GM12878 (cell line): ENCODE measurements at regions not wholly inside any gene's neighbourhood (a gene's known extent, or its start where the extent isn't known, plus 50 kb on each side); places are given as distances from the start of the nearest gene placed in this dataset.

Experiments
- ATAC-seq: fragments of 200-7000 bp; cut with Tn5 transposase; 3 replicates; pipeline ENCODE4 v1.9.1; 2020; ENCODE audit warnings: mild to moderate bottlenecking, moderate library complexity
- BruUV-seq: library from RNA; stranded (reverse); fragments of 400-500 nt; replicated peaks from 2 replicates; lab custom pipeline; 2021; lab: Mats Ljungman, UMichigan
- CTCF ChIA-PET: fragments of 300-600 bp; sonication (Branson Sonifier 250); formaldehyde crosslinking; extraction: SDS; loops from one replicate; lab custom pipeline; 2021; ENCODE audit warnings: inconsistent platforms; lab: Yijun Ruan, JAX
- POLR2A ChIA-PET: fragments of 350-600 bp; formaldehyde crosslinking; extraction: SDS; loops from one replicate; lab custom pipeline; 2021; ENCODE audit warnings: inconsistent platforms; lab: Charles Lee
- RAD21 ChIA-PET: fragments of 300-600 bp; sonication (Branson Sonifier 250); formaldehyde crosslinking; loops from one replicate; lab custom pipeline; 2023; ENCODE audit warnings: antibody characterized with exemption; ENCODE audit not compliant: unreplicated experiment; lab: Charles Lee
- SMC1A ChIA-PET: fragments of 300-600 bp; sonication (Branson Sonifier 250); formaldehyde crosslinking; loops from one replicate; lab custom pipeline; 2023; ENCODE audit not compliant: unreplicated experiment, uncharacterized antibody; lab: Charles Lee
- DNase-seq: peaks from one replicate; pipeline ENCODE4 v3.0.0-alpha.2; 2011; ENCODE audit warnings: low read depth, low spot score
- FAIRE-seq: peaks from 3 replicates; lab custom pipeline; 2011; peaks lifted over from hg19 to GRCh38; lab: Jason Lieb, UNC
- H2AFZ ChIP-seq: 2 replicates; pipeline ENCODE4 v1.6.0; 2011; ENCODE audit warnings: low read depth, low read length, control low read depth; ENCODE audit not compliant: control insufficient read depth
- H3K27ac ChIP-seq: 2 replicates; pipeline ENCODE4 v1.5.1; 2011; ENCODE audit warnings: control low read depth; ENCODE audit not compliant: control insufficient read depth, insufficient read depth
- H3K27me3 ChIP-seq, 2 experiments: replicated peaks in 1 of 2; 2 replicates each; pipeline versions ENCODE4 v1.6.0 to v1.6.1; 2011; ENCODE audit warnings: low read length in 1 of 2; ENCODE audit not compliant: control insufficient read depth in 2 of 2, insufficient read depth in 2 of 2
- H3K36me3 ChIP-seq, 2 experiments: 2 replicates each; pipeline ENCODE4 v1.5.1; 2011; ENCODE audit warnings: low read length in 1 of 2; ENCODE audit not compliant: control insufficient read depth in 2 of 2, insufficient read depth in 2 of 2
- H3K4me1 ChIP-seq: 2 replicates; pipeline ENCODE4 v1.6.1; 2011; ENCODE audit warnings: mild to moderate bottlenecking, low read length, moderate library complexity, mixed read lengths; ENCODE audit not compliant: control insufficient read depth, insufficient read depth
- H3K4me2 ChIP-seq: 2 replicates; pipeline ENCODE4 v1.6.0; 2011; ENCODE audit warnings: control low read depth; ENCODE audit not compliant: control insufficient read depth, insufficient read depth
- H3K4me3 ChIP-seq: fragments of 200-600 bp; sonication (generic); 2 replicates; pipeline ENCODE4 v1.5.1; 2016
- H3K79me2 ChIP-seq: 2 replicates; pipeline ENCODE4 v1.6.0; 2011; ENCODE audit warnings: low read length; ENCODE audit not compliant: control insufficient read depth, insufficient read depth
- H3K9ac ChIP-seq: 2 replicates; pipeline ENCODE4 v1.8.0; 2011; ENCODE audit warnings: low read length, control low read depth, mixed read lengths; ENCODE audit not compliant: control insufficient read depth, insufficient read depth
- H3K9me3 ChIP-seq: replicated peaks from 3 replicates; pipeline ENCODE4 v1.5.1; 2011; ENCODE audit warnings: mild to moderate bottlenecking, low read length; ENCODE audit not compliant: control insufficient read depth, insufficient read depth
- H4K20me1 ChIP-seq: 2 replicates; pipeline ENCODE4 v1.6.0; 2011; ENCODE audit not compliant: control insufficient read depth, insufficient read depth
- BACH1 ChIP-seq: fragments of 450-650 bp; IDR thresholded peaks from 2 replicates; pipeline ENCODE4 v1.6.1; 2017; ENCODE audit warnings: mild to moderate bottlenecking, borderline replicate concordance
- ETV6 ChIP-seq, 2 experiments: fragments of 450-650 bp in 1 of 2; IDR thresholded peaks in 1 of 2; conservative IDR thresholded peaks in 1 of 2; 2 replicates each; pipeline ENCODE4 v1.6.1; 2014; ENCODE audit warnings: antibody characterized with exemption in 1 of 2, borderline replicate concordance in 1 of 2, low read depth in 1 of 2, mild to moderate bottlenecking in 1 of 2, moderate library complexity in 1 of 2
- GATAD2B ChIP-seq: fragments of 450-650 bp; conservative IDR thresholded peaks from 2 replicates; pipeline ENCODE4 v1.6.1; 2017; ENCODE audit warnings: low read depth, mild to moderate bottlenecking, moderate library complexity
- IRF4 ChIP-seq: IDR thresholded peaks from 2 replicates; pipeline ENCODE4 v1.6.1; 2011; ENCODE audit warnings: low read depth, low read length
- MTA3 ChIP-seq: IDR thresholded peaks from 2 replicates; pipeline ENCODE4 v1.6.1; 2012; ENCODE audit warnings: low read length, inconsistent platforms, borderline replicate concordance
- NFXL1 ChIP-seq: fragments of 450-650 bp; IDR thresholded peaks from 2 replicates; pipeline ENCODE4 v1.6.1; 2017; ENCODE audit warnings: antibody characterized with exemption, mild to moderate bottlenecking, borderline replicate concordance
- RUNX3 ChIP-seq: IDR thresholded peaks from 2 replicates; pipeline ENCODE4 v1.6.1; 2012; ENCODE audit warnings: low read length, inconsistent platforms
- SREBF2 ChIP-seq: IDR thresholded peaks from 2 replicates; pipeline ENCODE4 v1.6.1; 2012; ENCODE audit warnings: mild to moderate bottlenecking, low read length
- ZNF622 ChIP-seq: fragments of 450-650 bp; IDR thresholded peaks from 2 replicates; pipeline ENCODE4 v1.6.1; 2017; ENCODE audit warnings: mild to moderate bottlenecking, inconsistent platforms
- WGBS: methylation state at CpG from one replicate; pipeline ENCODE4 v1.1.6; 2016; ENCODE audit warnings: low lambda C conversion rate; ENCODE audit not compliant: insufficient replicate concordance, insufficient coverage; ENCODE audit errors: missing lambda C conversion rate; 5-methylcytosine and 5-hydroxymethylcytosine counted together
- in situ Hi-C: fragments of 300-500 bp; cut with MboI; formaldehyde crosslinking; loops from 9 replicates; pipeline ENCODE4 v1.14.3; 2018; ENCODE audit warnings: mixed read lengths
- intact Hi-C: fragments of 100-400 bp; cut with micrococcal nuclease; formaldehyde crosslinking; loops from one replicate; pipeline ENCODE4 v1.14.2; 2022; ENCODE audit not compliant: unreplicated experiment
- TF ChIP-seq, protein P1 (sequence below): fragments of 450-650 bp; IDR thresholded peaks from 2 replicates; pipeline ENCODE4 v1.6.1; 2017; ENCODE audit warnings: mild to moderate bottlenecking
- TF ChIP-seq, protein P2 (sequence below): fragments of 450-650 bp; IDR thresholded peaks from 2 replicates; pipeline ENCODE4 v1.6.1; 2017; ENCODE audit warnings: low read depth, mild to moderate bottlenecking, moderate library complexity
- TF ChIP-seq, protein P3 (sequence below): IDR thresholded peaks from 2 replicates; pipeline ENCODE4 v1.6.1; 2012; ENCODE audit warnings: improper control_type of control experiment, low read depth, low read length; ENCODE audit not compliant: insufficient replicate concordance

DNA sequence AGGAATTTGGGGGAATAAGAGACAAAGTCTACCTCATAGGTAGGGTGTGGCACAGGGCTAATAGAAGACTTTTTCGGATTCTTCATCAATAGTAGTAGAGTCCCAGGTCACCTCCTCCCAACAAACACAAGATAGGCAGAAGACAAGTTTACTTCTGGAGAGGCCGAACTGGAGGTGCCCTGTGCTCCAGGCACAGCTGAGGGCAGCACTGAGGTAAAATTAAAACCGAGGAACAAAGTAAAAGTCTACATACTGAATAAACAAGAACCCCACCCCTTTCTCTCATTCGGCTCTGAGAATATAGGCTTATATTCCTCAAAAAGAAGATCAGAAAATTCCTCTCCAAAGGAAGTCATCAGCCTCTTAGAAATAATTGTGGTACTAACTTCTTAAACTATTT is 161.5 kb downstream of the SEC23A start:
- FAIRE-seq (no peak), DNase-seq (no peak), ATAC-seq (no peak)
- Histone ChIP-seq H3K9me3 (no peaks in the 10 kb centered on the region), H3K4me1 (no peaks in the 10 kb centered on the region), H3K4me2 (no peak overlapping the region), H3K79me2 (no peaks in the 10 kb centered on the region), H3K4me3 (no peak overlapping the region), H4K20me1 (no peaks in the 10 kb centered on the region), H3K27me3 (no peaks in the 10 kb centered on the region; a peak in 1 of 4 replicates), H3K36me3 (no peaks in the 10 kb centered on the region), H3K9ac (no peak overlapping the region), H2AFZ (no peak overlapping the region), H3K27ac (no peak overlapping the region)
- POLR2A ChIA-PET = no interaction called here
- RAD21 ChIA-PET = no interaction called here
- no TSS peak for BruUV-seq
- CTCF ChIA-PET = interaction anchor here (1.7 kb wide), 1 partner anchor 74 kb away, joined by 5 read pairs; no protein-coding TSS in a partner anchor
- intact Hi-C loops = no loop called here
- SMC1A ChIA-PET = no interaction called here
- TF ChIP-seq RUNX3 (no peak), MTA3 (no peak), IRF4 (no peak), GATAD2B (no peak), ETV6 (conservative IDR thresholded peaks at IDR 0.05 in 1 of 2, IDR thresholded peaks at IDR 0.05 in 1 of 2; ENCODE audit: borderline replicate concordance in 1 of 2, low read depth in 1 of 2) (no peak), ZNF622 (no peak), NFXL1 (no peak), BACH1 (no peak), SREBF2 (no peak)
- TF ChIP-seq, protein P1, sequence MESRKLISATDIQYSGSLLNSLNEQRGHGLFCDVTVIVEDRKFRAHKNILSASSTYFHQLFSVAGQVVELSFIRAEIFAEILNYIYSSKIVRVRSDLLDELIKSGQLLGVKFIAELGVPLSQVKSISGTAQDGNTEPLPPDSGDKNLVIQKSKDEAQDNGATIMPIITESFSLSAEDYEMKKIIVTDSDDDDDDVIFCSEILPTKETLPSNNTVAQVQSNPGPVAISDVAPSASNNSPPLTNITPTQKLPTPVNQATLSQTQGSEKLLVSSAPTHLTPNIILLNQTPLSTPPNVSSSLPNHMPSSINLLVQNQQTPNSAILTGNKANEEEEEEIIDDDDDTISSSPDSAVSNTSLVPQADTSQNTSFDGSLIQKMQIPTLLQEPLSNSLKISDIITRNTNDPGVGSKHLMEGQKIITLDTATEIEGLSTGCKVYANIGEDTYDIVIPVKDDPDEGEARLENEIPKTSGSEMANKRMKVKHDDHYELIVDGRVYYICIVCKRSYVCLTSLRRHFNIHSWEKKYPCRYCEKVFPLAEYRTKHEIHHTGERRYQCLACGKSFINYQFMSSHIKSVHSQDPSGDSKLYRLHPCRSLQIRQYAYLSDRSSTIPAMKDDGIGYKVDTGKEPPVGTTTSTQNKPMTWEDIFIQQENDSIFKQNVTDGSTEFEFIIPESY = no peak
- TF ChIP-seq, protein P2, sequence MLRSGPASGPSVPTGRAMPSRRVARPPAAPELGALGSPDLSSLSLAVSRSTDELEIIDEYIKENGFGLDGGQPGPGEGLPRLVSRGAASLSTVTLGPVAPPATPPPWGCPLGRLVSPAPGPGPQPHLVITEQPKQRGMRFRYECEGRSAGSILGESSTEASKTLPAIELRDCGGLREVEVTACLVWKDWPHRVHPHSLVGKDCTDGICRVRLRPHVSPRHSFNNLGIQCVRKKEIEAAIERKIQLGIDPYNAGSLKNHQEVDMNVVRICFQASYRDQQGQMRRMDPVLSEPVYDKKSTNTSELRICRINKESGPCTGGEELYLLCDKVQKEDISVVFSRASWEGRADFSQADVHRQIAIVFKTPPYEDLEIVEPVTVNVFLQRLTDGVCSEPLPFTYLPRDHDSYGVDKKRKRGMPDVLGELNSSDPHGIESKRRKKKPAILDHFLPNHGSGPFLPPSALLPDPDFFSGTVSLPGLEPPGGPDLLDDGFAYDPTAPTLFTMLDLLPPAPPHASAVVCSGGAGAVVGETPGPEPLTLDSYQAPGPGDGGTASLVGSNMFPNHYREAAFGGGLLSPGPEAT = no peak
- TF ChIP-seq, protein P3, sequence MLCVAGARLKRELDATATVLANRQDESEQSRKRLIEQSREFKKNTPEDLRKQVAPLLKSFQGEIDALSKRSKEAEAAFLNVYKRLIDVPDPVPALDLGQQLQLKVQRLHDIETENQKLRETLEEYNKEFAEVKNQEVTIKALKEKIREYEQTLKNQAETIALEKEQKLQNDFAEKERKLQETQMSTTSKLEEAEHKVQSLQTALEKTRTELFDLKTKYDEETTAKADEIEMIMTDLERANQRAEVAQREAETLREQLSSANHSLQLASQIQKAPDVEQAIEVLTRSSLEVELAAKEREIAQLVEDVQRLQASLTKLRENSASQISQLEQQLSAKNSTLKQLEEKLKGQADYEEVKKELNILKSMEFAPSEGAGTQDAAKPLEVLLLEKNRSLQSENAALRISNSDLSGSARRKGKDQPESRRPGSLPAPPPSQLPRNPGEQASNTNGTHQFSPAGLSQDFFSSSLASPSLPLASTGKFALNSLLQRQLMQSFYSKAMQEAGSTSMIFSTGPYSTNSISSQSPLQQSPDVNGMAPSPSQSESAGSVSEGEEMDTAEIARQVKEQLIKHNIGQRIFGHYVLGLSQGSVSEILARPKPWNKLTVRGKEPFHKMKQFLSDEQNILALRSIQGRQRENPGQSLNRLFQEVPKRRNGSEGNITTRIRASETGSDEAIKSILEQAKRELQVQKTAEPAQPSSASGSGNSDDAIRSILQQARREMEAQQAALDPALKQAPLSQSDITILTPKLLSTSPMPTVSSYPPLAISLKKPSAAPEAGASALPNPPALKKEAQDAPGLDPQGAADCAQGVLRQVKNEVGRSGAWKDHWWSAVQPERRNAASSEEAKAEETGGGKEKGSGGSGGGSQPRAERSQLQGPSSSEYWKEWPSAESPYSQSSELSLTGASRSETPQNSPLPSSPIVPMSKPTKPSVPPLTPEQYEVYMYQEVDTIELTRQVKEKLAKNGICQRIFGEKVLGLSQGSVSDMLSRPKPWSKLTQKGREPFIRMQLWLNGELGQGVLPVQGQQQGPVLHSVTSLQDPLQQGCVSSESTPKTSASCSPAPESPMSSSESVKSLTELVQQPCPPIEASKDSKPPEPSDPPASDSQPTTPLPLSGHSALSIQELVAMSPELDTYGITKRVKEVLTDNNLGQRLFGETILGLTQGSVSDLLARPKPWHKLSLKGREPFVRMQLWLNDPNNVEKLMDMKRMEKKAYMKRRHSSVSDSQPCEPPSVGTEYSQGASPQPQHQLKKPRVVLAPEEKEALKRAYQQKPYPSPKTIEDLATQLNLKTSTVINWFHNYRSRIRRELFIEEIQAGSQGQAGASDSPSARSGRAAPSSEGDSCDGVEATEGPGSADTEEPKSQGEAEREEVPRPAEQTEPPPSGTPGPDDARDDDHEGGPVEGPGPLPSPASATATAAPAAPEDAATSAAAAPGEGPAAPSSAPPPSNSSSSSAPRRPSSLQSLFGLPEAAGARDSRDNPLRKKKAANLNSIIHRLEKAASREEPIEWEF = no peak
- WGBS = 18% methylated on average over 4 of the region's 4 CpGs
- in situ Hi-C loops = no loop called here
